Activated naive CD4-positive, alpha-beta T cell treated with anti-CD3 and anti-CD28 coated beads, Interleukin-2, amount 10 ng/mL, durations not matched to agents 7 days and 5 days (primary cell): ENCODE measurements at regions not wholly inside any gene's neighbourhood (a gene's known extent, or its start where the extent isn't known, plus 50 kb on each side); places are given as distances from the start of the nearest gene placed in this dataset.
"Not testable (repeated sequence)": the region's sequence is repeated elsewhere in the genome, so short reads cannot be mapped to it uniquely, and the experiment has no call there.

Source experiments
- CTCF ChIA-PET: fragments of 350-600 bp; sonication (Branson Sonifier 250); formaldehyde crosslinking; loops from one replicate; lab custom pipeline; 2021; ENCODE audit warnings: antibody characterized with exemption; lab: Charles Lee
- DNase-seq: peaks from one replicate; pipeline ENCODE4 v3.0.0-alpha.2; 2020
- H3K27ac Mint-ChIP-seq: one replicate; pipeline ENCODE4 v1.8.0; 2021; ENCODE audit warnings: mild to moderate bottlenecking, moderate library complexity, mixed read lengths
- H3K27me3 Mint-ChIP-seq: one replicate; pipeline ENCODE4 v1.8.0; 2021; ENCODE audit warnings: mild to moderate bottlenecking, mixed read lengths
- H3K36me3 Mint-ChIP-seq: one replicate; pipeline ENCODE4 v1.8.0; 2021; ENCODE audit warnings: mixed read lengths
- H3K4me1 Mint-ChIP-seq: one replicate; pipeline ENCODE4 v1.8.0; 2021; ENCODE audit warnings: mixed read lengths
- H3K4me3 Mint-ChIP-seq: one replicate; pipeline ENCODE4 v1.8.0; 2021; ENCODE audit warnings: mild to moderate bottlenecking, moderate library complexity, mixed read lengths
- H3K9me3 Mint-ChIP-seq: one replicate; pipeline ENCODE4 v1.8.0; 2021; ENCODE audit warnings: mixed read lengths

DNA sequence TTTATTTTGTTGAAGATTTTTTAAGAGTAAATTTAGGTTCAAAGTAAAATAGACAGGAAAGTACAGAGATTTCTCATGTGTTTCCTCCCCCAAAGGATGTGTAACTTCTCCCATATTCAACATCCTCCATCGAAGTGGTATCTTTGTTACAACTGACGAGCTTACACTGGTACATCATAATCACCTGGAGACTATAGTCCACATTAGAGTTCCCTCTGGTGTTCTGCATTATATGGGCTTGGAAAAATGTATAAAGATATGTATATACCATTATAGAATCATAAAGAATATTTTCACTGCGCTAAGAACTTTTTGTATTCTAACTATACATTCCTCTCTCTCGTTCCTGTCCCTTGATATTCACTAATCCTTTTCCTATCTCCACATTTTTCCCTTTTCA, 203.7 kb downstream of the AMY1C start:
- no peaks in the 10 kb centered on the region for H3K36me3 Mint-ChIP-seq
- no peaks in the 10 kb centered on the region for H3K27me3 Mint-ChIP-seq
- CTCF ChIA-PET: no interaction called here
- no peak overlapping the region for H3K27ac Mint-ChIP-seq
- no peak overlapping the region for H3K4me3 Mint-ChIP-seq
- H3K9me3 Mint-ChIP-seq: peaks cover 2% of the 10 kb centered on the region
- no peak for DNase-seq
- no peaks in the 10 kb centered on the region for H3K4me1 Mint-ChIP-seq

DNA sequence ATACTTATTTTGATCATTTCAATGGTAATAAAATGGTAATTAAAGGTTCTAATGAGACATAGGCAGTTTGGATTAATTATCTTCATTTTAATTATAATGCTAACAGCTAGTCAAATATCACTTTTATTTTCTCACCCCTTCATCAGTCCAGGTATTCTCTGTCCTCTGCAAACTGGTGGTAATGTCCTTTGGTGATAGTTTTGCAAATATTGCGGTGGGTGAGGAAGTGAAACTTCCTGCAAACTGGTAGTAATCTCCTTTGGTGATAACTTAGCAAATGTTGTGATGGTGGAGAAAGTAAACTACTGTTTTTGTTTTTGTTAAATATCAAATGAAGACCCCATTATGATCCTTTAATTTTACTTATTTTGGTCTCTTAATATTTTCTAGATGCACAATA, 209.0 kb downstream of the AMY1C start:
- H3K36me3 Mint-ChIP-seq: no peaks in the 10 kb centered on the region
- H3K27me3 Mint-ChIP-seq: no peaks in the 10 kb centered on the region
- CTCF ChIA-PET: no interaction called here
- DNase-seq: no peak
- H3K4me1 Mint-ChIP-seq: no peaks in the 10 kb centered on the region
- peaks cover 14% of the 10 kb centered on the region for H3K9me3 Mint-ChIP-seq
- H3K4me3 Mint-ChIP-seq: no peak overlapping the region
- no peak overlapping the region for H3K27ac Mint-ChIP-seq

DNA sequence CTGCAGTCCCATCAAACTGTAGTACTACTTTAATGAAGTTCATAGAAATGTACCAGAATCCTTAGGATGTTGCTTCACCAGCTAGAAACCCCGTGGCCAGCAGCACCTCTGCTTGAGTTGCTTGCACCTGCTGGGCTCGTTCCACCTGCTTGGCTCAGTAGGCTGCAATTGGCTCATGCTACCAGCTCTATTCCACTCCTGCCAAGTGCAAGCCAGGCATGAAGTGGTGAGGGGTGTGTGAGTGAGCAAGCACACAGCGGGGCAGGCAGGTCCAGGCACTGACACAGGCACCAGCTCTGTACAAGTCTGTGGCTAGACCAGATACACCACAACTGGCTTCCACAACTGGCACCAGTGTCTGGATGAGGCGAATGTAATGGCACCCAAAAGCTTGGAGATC, 209.9 kb downstream of the AMY1C start:
- Mint-ChIP-seq H3K36me3 (no peaks in the 10 kb centered on the region), H3K4me1 (no peaks in the 10 kb centered on the region), H3K27me3 (no peaks in the 10 kb centered on the region), H3K27ac (no peak overlapping the region), H3K4me3 (no peak overlapping the region), H3K9me3 (peaks cover 14% of the 10 kb centered on the region)
- DNase-seq: no peak
- CTCF ChIA-PET: no interaction called here

DNA sequence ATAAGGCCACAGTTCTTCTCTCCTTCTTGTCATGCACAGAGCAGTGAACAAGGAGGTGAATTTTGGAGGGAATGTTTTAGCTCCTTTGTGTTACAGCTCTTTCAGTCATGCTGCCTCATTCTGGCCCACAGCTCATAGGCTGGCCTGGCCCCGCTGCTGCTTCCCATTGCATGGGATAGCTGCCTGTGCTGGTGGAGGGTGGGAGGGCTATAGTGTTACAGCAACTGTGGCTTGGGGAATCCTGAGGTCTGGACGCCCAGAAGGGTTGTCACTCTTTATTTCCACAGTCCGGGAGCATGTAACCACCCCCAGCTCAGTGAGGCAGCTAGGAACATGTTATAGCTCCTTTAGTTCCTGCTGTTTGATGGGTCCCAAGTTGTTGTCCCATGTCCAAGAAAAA, 210.3 kb downstream of the AMY1C start:
- Mint-ChIP-seq H3K27ac (no peak overlapping the region), H3K27me3 (no peaks in the 10 kb centered on the region), H3K36me3 (no peaks in the 10 kb centered on the region), H3K9me3 (peaks cover 12% of the 10 kb centered on the region), H3K4me3 (no peak overlapping the region), H3K4me1 (no peaks in the 10 kb centered on the region)
- CTCF ChIA-PET: no interaction called here
- no peak for DNase-seq

DNA sequence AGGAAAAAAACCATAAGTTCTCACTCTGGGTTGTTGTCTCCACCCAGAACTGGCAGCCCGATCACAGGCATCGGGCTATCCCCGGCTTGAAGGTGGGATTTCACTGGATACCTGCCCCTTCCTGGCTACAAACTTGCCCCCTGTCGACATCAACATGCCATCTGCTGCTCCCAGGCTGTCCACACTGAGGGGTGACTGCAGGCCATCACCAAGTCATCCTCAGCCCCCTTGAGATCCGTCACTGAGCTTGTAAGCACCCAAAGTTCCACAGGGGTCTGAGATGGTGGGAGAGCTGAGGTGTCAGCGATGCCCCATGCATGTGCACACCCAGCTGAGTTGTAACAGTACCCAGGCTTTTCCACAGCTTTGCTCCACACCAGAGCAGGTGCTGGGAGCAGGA, 211.0 kb downstream of the AMY1C start:
- Mint-ChIP-seq H3K27me3 (no peaks in the 10 kb centered on the region), H3K36me3 (no peaks in the 10 kb centered on the region), H3K9me3 (peaks cover 15% of the 10 kb centered on the region), H3K4me3 (no peak overlapping the region), H3K4me1 (no peaks in the 10 kb centered on the region), H3K27ac (no peak overlapping the region)
- no peak for DNase-seq
- CTCF ChIA-PET: no interaction called here

DNA sequence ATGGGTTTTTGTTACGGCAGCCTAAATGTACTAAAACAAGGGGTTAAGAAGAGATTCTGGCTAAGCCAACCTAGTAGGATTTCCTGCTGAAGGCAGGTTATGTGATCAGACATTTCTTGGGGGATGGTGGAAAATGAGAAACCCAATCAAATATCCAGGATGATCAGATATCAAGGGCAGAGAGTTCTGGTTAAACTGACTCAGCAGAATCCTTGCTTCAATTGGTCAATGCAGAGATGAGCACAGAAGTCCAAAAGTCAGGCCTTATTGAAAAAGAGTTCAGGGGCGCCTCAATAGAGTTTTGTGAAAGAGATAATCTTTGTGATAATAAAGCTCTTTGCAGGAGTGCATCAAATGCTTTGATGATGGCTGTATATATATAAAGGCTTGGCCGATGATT, 237.1 kb downstream of the AMY1C start:
- no peak for DNase-seq
- CTCF ChIA-PET: no interaction called here
- H3K4me3 Mint-ChIP-seq: no peak overlapping the region
- no peaks in the 10 kb centered on the region for H3K4me1 Mint-ChIP-seq
- no peaks in the 10 kb centered on the region for H3K36me3 Mint-ChIP-seq
- H3K9me3 Mint-ChIP-seq: peaks cover 11% of the 10 kb centered on the region
- H3K27ac Mint-ChIP-seq: no peak overlapping the region
- no peaks in the 10 kb centered on the region for H3K27me3 Mint-ChIP-seq

DNA sequence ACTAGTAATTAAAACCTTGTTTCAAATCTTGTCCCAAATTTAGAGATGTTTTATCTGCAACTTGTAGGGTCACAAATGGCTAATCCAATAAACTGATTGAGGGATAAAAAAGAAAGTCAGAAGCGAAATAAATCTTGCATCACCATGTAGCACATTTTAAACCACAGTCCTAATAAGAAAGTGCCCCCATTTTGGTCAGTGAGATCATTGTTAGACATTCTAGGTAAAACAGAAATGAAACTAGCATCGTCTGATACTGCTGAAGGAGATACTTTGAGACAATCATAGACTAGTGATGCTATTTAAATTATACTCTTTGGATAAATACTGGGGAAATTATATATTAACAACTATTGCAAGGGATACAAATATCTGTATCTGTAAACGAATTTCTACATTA, 247.9 kb downstream of the AMY1C start:
- no peak for DNase-seq
- no peaks in the 10 kb centered on the region for H3K27me3 Mint-ChIP-seq
- H3K36me3 Mint-ChIP-seq: no peaks in the 10 kb centered on the region
- H3K9me3 Mint-ChIP-seq: peaks cover 3% of the 10 kb centered on the region
- H3K27ac Mint-ChIP-seq: no peak overlapping the region
- CTCF ChIA-PET: no interaction called here
- H3K4me1 Mint-ChIP-seq: no peaks in the 10 kb centered on the region
- no peak overlapping the region for H3K4me3 Mint-ChIP-seq

DNA sequence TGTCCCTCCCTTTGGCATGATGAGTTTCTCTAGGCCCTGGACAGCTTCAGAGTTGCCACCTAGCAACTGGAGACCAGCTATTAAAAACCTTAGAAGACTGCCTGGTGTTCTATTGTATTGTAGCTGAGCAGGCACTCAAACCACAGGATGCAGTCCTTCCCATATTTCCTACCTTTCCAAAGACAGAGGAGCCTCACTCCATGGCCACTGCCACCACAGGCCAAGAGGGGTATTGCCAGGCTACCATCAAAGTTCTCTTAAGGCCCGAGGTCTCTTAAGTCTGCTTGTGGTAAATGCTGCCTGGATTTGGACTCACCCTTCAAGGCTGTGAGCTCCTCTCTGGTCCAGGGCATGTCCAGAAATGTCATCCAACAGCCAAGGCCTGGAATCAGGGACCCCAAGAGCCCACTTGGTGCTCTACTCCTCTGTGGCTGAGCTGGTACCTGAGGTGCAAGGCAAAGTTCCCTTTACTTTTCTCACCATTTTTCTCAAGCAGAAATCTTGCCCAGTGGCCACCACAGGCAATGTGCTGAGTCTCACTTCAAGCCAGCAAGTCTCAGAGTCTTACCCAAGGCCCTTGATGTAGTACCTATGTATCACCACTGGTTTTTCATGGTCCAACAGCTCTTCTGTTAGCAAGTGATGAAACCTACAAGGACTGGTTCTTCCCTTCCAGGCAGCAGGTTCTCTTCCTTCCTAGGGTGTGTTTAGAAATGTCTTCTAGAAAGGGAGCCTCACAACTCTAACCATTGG, 269.4 kb downstream of the AMY1C start:
- H3K4me3 Mint-ChIP-seq: no peak overlapping the region
- no peaks in the 10 kb centered on the region for H3K36me3 Mint-ChIP-seq
- CTCF ChIA-PET: no interaction called here
- no peaks in the 10 kb centered on the region for H3K27me3 Mint-ChIP-seq
- H3K27ac Mint-ChIP-seq: no peak overlapping the region
- peaks cover 9% of the 10 kb centered on the region for H3K9me3 Mint-ChIP-seq
- no peak for DNase-seq
- H3K4me1 Mint-ChIP-seq: no peaks in the 10 kb centered on the region

DNA sequence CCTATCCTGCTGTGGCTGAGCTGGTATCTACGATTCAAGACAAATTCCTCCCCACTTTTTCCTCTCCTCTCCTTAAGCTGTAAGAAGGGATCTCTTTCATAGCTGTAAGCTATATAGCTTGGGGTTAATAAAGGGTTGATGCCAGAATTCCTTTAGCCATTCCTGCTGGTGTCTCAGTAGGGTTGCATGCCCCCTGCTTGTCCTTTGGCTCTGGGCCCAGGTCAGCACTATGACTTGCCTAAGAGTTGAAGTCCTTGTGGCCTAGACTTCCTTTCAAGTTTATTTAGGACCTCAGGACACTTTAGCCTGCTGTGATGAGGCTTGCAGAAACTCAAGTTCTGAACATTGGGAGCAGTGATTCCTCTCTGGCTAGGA, 270.0 kb downstream of the AMY1C start:
- H3K4me3 Mint-ChIP-seq: no peak overlapping the region
- H3K4me1 Mint-ChIP-seq: no peaks in the 10 kb centered on the region
- CTCF ChIA-PET: no interaction called here
- H3K27me3 Mint-ChIP-seq: no peaks in the 10 kb centered on the region
- no peak for DNase-seq
- H3K36me3 Mint-ChIP-seq: no peaks in the 10 kb centered on the region
- H3K9me3 Mint-ChIP-seq: peaks cover 9% of the 10 kb centered on the region
- H3K27ac Mint-ChIP-seq: no peak overlapping the region

DNA sequence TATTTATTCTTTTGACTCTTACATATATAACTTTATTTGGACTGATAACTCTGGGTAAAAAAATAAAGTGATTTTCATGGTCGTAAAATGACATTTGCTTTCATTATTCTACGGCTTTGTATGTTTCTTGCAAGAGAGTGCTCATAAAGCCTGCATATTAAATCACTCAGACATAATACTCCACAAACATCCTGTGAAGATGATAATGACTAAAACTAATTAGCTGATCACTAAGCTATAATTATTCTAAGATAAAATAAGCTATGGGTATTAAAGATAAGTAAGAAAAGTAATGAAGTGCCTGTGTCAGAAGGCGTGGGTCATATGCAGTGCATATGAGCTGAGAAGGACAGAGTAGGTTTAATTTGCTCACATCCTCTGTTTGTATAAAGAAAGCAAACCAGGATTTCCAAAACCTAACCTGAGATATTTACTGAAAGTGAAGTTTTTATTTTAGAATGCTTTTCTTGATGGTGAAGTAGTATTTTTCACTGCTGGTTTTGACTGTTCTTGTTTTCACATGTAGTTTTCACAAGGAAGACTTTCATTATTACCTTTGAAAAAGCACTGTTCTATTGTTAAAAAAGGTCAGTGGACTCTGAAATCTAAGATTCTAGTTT, 278.8 kb downstream of the AMY1C start:
- Mint-ChIP-seq H3K36me3 (no peaks in the 10 kb centered on the region), H3K27me3 (no peaks in the 10 kb centered on the region), H3K4me3 (no peak overlapping the region), H3K9me3 (peaks cover 3% of the 10 kb centered on the region), H3K27ac (no peak overlapping the region), H3K4me1 (no peaks in the 10 kb centered on the region)
- DNase-seq: no peak
- CTCF ChIA-PET: no interaction called here

DNA sequence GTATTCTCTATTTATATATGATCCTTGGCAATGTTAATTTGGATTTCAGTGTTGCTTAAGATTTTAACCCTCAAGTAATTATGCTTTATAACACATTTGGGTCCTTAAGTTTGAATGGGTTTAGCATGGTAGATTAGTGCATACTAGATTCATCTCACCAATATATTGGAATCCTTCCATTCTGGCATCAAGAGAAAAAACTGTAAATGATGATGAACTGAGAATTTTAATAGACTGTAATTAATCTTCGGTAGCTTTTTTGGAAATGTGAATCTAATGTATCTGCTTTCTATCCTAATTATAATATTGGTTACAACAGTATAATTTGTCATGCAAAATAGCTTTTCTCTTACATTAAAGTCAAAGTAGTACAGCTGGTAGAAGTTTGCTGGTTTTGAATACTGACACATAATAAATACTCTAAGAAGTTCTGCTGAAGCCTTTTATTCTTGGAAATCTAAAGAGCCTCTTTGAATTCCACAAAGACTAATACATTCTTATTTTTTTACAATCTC, 279.8 kb downstream of the AMY1C start:
- no peak overlapping the region for H3K4me3 Mint-ChIP-seq
- peaks cover 3% of the 10 kb centered on the region for H3K9me3 Mint-ChIP-seq
- CTCF ChIA-PET: no interaction called here
- DNase-seq: no peak
- H3K27ac Mint-ChIP-seq: no peak overlapping the region
- H3K4me1 Mint-ChIP-seq: no peaks in the 10 kb centered on the region
- no peaks in the 10 kb centered on the region for H3K36me3 Mint-ChIP-seq
- H3K27me3 Mint-ChIP-seq: no peaks in the 10 kb centered on the region

DNA sequence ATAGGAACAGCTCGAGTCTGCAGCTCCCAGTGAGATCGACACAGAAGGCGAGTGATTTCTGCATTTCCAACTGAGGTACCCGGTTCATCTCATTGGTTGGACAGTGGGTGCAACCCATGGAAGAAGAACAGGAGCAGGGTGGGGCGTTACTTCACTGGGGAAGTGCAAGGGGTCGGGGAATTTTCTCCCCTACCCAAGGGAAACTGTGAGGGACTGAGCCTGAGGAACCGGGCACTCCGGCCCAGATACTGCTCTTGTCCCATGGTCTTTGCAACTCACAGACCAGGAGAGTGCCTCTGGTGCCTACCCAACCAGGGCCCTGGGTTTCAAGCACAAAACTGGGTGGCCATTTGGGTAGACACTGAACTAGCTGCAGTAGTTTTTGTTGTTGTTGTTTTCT, 307.1 kb downstream of the AMY1C start:
- Mint-ChIP-seq H3K9me3 (peaks cover 6% of the 10 kb centered on the region), H3K27ac (no peak overlapping the region), H3K4me1 (no peaks in the 10 kb centered on the region), H3K4me3 (no peak overlapping the region), H3K27me3 (no peaks in the 10 kb centered on the region), H3K36me3 (no peaks in the 10 kb centered on the region)
- CTCF ChIA-PET: no interaction called here
- DNase-seq: no peak

DNA sequence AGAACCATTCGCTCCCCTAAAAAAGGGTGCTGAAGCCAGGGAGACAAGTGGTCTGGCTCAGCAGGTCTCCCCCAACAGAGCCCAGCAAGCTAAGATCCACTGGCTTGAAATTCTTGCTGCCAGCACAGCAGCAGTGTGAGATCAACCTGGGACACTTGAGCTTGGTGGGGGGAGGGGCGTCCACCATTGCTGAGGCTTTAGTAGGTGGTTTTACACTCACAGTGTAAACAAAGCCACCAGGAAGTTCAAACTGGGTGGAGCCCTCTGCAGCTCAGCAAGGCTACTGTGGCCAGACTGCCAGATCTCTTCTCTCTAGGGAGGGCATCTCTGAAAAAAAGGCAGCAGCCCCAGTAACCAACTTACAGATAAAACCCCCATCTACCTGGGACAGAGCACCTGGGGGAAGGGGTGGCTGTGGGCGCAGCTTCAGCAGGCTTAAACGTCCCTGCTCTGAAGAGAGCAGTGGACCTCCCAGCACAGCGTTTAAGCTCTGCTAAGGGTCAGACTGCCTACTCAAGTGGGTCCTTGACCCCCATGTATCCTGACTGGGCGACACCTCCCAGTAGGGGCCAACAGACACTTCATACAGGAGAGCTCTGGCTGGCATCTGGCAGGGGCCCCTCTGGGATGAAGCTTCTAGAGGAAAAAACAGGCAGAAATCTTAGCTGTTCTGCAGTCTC, 307.7 kb downstream of the AMY1C start:
- H3K4me3 Mint-ChIP-seq, CTCF ChIA-PET, H3K4me1 Mint-ChIP-seq, DNase-seq, H3K27ac Mint-ChIP-seq, H3K27me3 Mint-ChIP-seq, H3K9me3 Mint-ChIP-seq, H3K36me3 Mint-ChIP-seq: not testable (repeated sequence)

DNA sequence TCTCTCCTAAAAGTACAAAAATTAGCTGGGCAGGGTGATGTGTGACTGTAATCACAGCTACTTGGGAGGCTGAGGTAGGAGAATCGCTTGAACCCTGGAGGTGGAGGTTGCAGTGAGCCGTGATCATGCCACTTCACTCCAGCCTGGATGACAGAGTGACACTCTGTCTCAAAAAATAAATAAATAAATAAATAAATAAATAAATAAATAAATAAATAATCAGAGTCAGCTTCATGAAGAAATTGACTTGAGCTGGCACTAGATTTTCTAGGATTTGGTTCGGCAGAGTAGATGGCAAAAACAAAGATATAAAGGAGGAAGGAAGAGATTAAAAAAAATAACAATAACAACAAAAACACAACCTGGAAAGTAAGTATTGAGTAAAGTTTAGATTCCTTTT, 311.9 kb downstream of the AMY1C start:
- H3K4me3 Mint-ChIP-seq, H3K9me3 Mint-ChIP-seq, H3K27me3 Mint-ChIP-seq, CTCF ChIA-PET, H3K4me1 Mint-ChIP-seq, H3K27ac Mint-ChIP-seq, DNase-seq, H3K36me3 Mint-ChIP-seq: not testable (repeated sequence)

DNA sequence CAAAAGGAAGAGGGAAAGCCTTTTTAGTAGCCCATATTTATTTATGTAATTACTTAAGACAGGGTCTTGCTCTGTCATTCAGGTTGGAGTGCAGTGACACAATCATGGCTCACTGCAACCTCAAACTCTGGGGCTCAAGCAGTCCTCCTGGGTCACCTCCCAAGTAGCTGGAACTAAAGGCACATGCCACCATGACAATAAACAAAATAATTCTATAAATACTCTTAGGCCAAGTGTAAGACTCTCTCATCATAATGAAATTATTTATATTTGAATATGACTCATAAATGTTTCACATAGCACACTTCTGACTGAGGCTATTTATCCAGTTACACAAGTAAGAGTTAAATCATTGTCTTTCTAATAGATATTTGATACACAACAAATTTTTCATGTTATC, 314.7 kb downstream of the AMY1C start:
- Mint-ChIP-seq H3K4me3 (no peak overlapping the region), H3K27ac (no peak overlapping the region), H3K27me3 (no peaks in the 10 kb centered on the region), H3K9me3 (peaks cover 1% of the 10 kb centered on the region), H3K4me1 (no peaks in the 10 kb centered on the region), H3K36me3 (no peaks in the 10 kb centered on the region)
- CTCF ChIA-PET: no interaction called here
- no peak for DNase-seq
